Muscle of leg (tissue), 3 donors: ENCODE measurements at regions not wholly inside any gene's neighbourhood (a gene's known extent, or its start where the extent isn't known, plus 50 kb on each side); places are given as distances from the start of the nearest gene placed in this dataset.

Source experiments
- DNase-seq: peaks from one replicate; pipeline ENCODE4 v3.0.0; 2013
- H3K27ac ChIP-seq: one replicate; pipeline ENCODE4 v1.5.1; 2013; ENCODE audit warnings: mild to moderate bottlenecking, low read length, control low read depth
- H3K27me3 ChIP-seq: one replicate; pipeline ENCODE4 v1.6.1; 2013; ENCODE audit warnings: low read length; ENCODE audit not compliant: control insufficient read depth, insufficient read depth
- H3K36me3 ChIP-seq: one replicate; pipeline ENCODE4 v1.6.1; 2013; ENCODE audit warnings: low read length; ENCODE audit not compliant: control insufficient read depth, insufficient read depth
- H3K4me1 ChIP-seq: one replicate; pipeline ENCODE4 v1.6.1; 2013; ENCODE audit warnings: low read length; ENCODE audit not compliant: control insufficient read depth, insufficient read depth
- H3K4me3 ChIP-seq: one replicate; pipeline ENCODE4 v1.5.1; 2013; ENCODE audit warnings: low read length, control low read depth
- H3K9me3 ChIP-seq: replicated peaks from 2 replicates; pipeline ENCODE4 v1.6.1; 2013; ENCODE audit warnings: low read depth, low read length; ENCODE audit not compliant: control insufficient read depth
- WGBS: methylation state at CpG from one replicate; pipeline ENCODE4 v1.1.5; 2013; ENCODE audit warnings: missing lambda C conversion rate; ENCODE audit not compliant: insufficient coverage; 5-methylcytosine and 5-hydroxymethylcytosine counted together

GRCh38 chr7:33806298-33807154 is 98.8 kb upstream of the BMPER start:
- 70% methylated on average over 5 of the region's 5 CpGs for WGBS
- H3K36me3 ChIP-seq = no peaks in the 10 kb centered on the region
- peaks cover 5% of the 10 kb centered on the region for H3K4me1 ChIP-seq
- DNase-seq = no peak
- no peaks in the 10 kb centered on the region for H3K9me3 ChIP-seq
- H3K27me3 ChIP-seq = no peaks in the 10 kb centered on the region
- H3K27ac ChIP-seq = no peak overlapping the region
- no peak overlapping the region for H3K4me3 ChIP-seq

GRCh38 chr7:33807155-33807530 is 98.2 kb upstream of the BMPER start:
- Histone ChIP-seq H3K4me1 (peaks cover 5% of the 10 kb centered on the region), H3K27me3 (no peaks in the 10 kb centered on the region), H3K9me3 (no peaks in the 10 kb centered on the region), H3K27ac (no peak overlapping the region), H3K4me3 (no peak overlapping the region), H3K36me3 (no peaks in the 10 kb centered on the region)
- no CpG with 5 or more reads among the region's 5 CpGs for WGBS
- DNase-seq = no peak

- DNase-seq = no peak
- Histone ChIP-seq H3K36me3 (no peaks in the 10 kb centered on the region), H3K27me3 (no peaks in the 10 kb centered on the region), H3K9me3 (no peaks in the 10 kb centered on the region), H3K27ac (no peak overlapping the region), H3K4me3 (no peak overlapping the region), H3K4me1 (peaks cover 5% of the 10 kb centered on the region)
- no CpG with 5 or more reads among the region's 10 CpGs for WGBS
Observed at GRCh38 chr7:33807779-33808482, 97.4 kb upstream of the BMPER start.

- Histone ChIP-seq H3K36me3 (no peaks in the 10 kb centered on the region), H3K9me3 (no peaks in the 10 kb centered on the region), H3K27me3 (no peaks in the 10 kb centered on the region), H3K4me3 (no peak overlapping the region), H3K27ac (no peak overlapping the region), H3K4me1 (peaks cover 5% of the 10 kb centered on the region)
- peak; percentile 39 for DNase-seq
- WGBS = 40% methylated on average over 2 of the region's 3 CpGs
Observed at GRCh38 chr7:33809228-33809627, 96.1 kb upstream of the BMPER start.

GRCh38 chr7:33810356-33810755 is 95.0 kb upstream of the BMPER start:
- no CpG with 5 or more reads among the region's 4 CpGs for WGBS
- Histone ChIP-seq H3K9me3 (no peaks in the 10 kb centered on the region), H3K27ac (no peak overlapping the region), H3K27me3 (no peaks in the 10 kb centered on the region), H3K4me1 (peaks cover 10% of the 10 kb centered on the region), H3K4me3 (no peak overlapping the region), H3K36me3 (no peaks in the 10 kb centered on the region)
- no peak for DNase-seq

GRCh38 chr7:33813331-33813730 is 92.0 kb upstream of the BMPER start:
- Histone ChIP-seq H3K27me3 (no peaks in the 10 kb centered on the region), H3K4me1 (peaks cover 9% of the 10 kb centered on the region), H3K4me3 (no peak overlapping the region), H3K36me3 (no peaks in the 10 kb centered on the region), H3K27ac (no peak overlapping the region), H3K9me3 (no peaks in the 10 kb centered on the region)
- 100% methylated on average over 3 of the region's 4 CpGs for WGBS
- DNase-seq = no peak

- Histone ChIP-seq H3K27me3 (no peaks in the 10 kb centered on the region), H3K4me3 (no peak overlapping the region), H3K9me3 (no peaks in the 10 kb centered on the region), H3K27ac (peak overlapping the region; percentile 70), H3K4me1 (peaks cover 7% of the 10 kb centered on the region), H3K36me3 (no peaks in the 10 kb centered on the region)
- peak; percentile 76 for DNase-seq
- WGBS = 59% methylated on average over 3 of the region's 6 CpGs
Observed at GRCh38 chr7:33814400-33814799, 90.9 kb upstream of the BMPER start.

- H3K27me3 ChIP-seq = no peaks in the 10 kb centered on the region
- H3K27ac ChIP-seq = peak overlapping the region; percentile 70
- H3K36me3 ChIP-seq = no peaks in the 10 kb centered on the region
- peaks cover 6% of the 10 kb centered on the region for H3K4me1 ChIP-seq
- no peaks in the 10 kb centered on the region for H3K9me3 ChIP-seq
- 29% methylated on average over 3 of the region's 6 CpGs for WGBS
- peak; percentile 82 for DNase-seq
- no peak overlapping the region for H3K4me3 ChIP-seq
Observed at GRCh38 chr7:33814936-33815335, 90.4 kb upstream of the BMPER start.

- H3K27me3 ChIP-seq = no peaks in the 10 kb centered on the region
- H3K36me3 ChIP-seq = no peaks in the 10 kb centered on the region
- DNase-seq = peak; percentile 61
- H3K27ac ChIP-seq = peak overlapping the region; percentile 57
- peaks cover 6% of the 10 kb centered on the region for H3K4me1 ChIP-seq
- peaks cover 2% of the 10 kb centered on the region for H3K9me3 ChIP-seq
- 43% methylated on average over 2 of the region's 3 CpGs for WGBS
- H3K4me3 ChIP-seq = no peak overlapping the region
Observed at GRCh38 chr7:33815336-33815735, 90.0 kb upstream of the BMPER start.

GRCh38 chr7:33816106-33816505 is 89.2 kb upstream of the BMPER start:
- no peak overlapping the region for H3K27ac ChIP-seq

More at GRCh38 chr7:33816106-33816505, 89.2 kb upstream of the BMPER start:
- Histone ChIP-seq H3K27me3 (no peaks in the 10 kb centered on the region), H3K9me3 (peaks cover 2% of the 10 kb centered on the region), H3K4me1 (peaks cover 6% of the 10 kb centered on the region), H3K36me3 (no peaks in the 10 kb centered on the region), H3K4me3 (no peak overlapping the region)
- no peak for DNase-seq
